ENCODE measurements at regions not wholly inside any gene's neighbourhood (a gene's known extent, or its start where the extent isn't known, plus 50 kb on each side); places are given as distances from the start of the nearest gene placed in this dataset.
A peak's percentile ranks its signal among the peaks of the same experiment; 100 is the strongest.

- DNase-seq = peak; percentile 17
Observed at GRCh38 chr13:44191504-44192171, 182.0 kb upstream of the SERP2 start.

GRCh38 chr13:44193731-44194130 lies 179.9 kb upstream of the SERP2 start:
- no peak for DNase-seq

GRCh38 chr13:44195245-44195644 lies 178.4 kb upstream of the SERP2 start:
- DNase-seq = no peak

GRCh38 chr13:44196196-44196751 lies 177.3 kb upstream of the SERP2 start:
- DNase-seq = no peak

DNA sequence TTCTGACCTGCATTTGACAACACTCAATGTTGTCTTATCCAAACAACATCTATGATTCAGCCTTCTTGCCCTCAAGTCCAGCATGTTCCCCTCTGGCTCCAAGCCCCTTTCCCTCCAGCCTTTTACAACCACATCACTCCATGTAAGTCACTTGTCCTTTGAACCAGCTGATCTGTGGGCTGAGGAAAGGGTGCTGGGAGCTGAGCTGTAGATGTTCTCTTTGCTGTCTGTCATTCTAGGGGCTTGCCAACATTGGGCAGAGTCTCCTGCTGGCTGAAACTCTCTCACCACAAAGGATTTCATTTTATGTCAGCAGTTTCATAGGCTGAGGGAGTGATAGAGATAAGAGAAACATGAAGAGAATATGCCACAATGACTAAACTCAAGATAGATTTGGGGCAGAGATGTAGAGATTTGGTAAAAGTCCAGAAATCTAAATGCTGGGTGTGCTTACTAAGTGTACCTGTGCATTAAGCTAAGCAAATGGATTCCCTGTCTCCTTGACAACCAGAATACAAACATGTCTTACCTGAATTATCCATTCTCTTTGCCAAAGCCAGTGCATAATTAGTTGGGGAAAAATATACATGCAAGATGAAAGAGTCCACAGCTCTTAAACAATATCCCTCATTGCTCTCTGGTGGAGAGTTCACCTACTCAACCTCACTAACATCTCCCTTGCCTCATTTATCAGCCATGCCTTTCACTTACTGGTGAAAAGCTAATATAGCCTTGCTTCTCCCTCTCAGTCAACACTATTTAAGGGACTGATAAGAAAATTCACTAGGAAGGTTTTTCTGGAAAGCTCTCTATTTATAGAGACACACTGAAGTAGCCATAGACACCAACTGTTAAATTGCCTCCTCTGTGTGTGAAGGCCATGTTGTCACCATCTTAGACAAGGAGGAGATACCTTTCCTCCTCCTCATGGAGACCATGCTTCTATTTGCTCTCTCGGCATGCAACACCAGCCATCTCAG lies 175.5 kb upstream of the SERP2 start:
- no peak for DNase-seq

- no peak for DNase-seq
Observed at GRCh38 chr13:44198826-44199225, 174.8 kb upstream of the SERP2 start.

DNA sequence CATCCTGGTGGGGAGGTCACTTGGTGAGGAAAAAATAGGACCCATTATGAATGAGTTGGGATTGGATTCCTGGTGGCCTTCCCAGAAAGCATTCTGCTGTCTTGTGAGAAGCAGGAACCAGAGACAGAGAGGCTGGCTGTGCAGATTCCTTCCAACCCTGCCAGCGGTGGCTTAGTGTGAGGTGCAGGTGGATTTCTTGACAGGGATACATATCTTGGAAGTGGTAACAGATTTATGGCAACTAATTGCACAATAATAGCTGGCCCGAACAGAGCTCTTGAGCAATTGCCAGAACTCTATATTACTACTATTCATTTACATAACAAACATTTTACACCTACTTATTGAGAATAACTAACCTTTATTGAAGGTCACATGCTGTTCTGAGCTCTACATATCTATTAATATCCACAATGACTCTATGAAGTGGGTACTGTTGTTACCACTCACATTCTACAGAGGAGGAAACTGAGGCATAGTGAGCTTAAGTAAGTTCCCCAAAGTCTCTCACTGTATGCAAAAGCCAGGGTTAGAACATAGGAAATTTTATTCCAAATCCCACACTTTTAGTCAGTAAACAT lies 173.9 kb upstream of the SERP2 start:
- DNase-seq = no peak

DNA sequence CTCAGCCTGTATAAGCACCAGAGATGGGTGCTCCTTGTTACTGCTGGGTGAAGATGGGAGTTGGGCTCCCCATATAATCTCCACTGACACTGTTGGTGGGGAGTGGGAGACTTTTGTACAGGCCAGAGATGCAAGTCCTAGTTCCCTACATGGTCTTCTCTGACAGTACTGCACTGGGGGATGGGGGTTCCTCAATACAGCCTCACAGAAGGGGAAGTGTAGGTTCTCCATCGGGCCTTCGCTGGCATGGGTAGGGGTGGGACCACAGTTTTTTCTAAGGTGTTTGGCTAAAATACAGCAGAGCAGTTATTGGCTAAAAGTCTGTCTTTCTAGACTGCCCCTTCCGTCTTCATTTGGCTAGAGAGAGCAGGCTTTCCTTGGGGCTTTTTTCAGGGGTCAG lies 167.2 kb upstream of the SERP2 start:
- no peak for DNase-seq

DNA sequence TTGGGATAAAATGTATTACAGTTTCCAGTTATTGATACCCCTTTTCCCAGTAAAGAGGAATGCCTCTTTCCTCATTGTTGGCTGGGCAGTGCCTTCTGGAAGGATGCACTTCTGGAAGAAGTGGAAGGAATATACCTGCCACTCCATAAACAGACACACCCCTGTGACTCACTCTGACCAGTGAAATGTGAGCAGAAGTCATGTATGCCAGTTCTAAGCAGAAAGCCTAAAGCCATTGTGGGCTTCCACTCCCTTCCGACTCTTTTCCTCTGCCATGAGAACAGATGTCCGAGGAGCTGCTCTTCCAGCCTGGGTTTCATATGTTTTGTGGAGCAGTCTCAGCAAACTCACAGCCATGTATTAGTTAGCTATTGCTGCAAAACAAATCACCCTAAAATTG lies 166.1 kb upstream of the SERP2 start:
- DNase-seq = no peak

GRCh38 chr13:44210525-44210924 lies 163.1 kb upstream of the SERP2 start:
- DNase-seq = no peak

- no peak for DNase-seq
Observed at GRCh38 chr13:44211286-44211685, 162.3 kb upstream of the SERP2 start.

GRCh38 chr13:44211704-44212346 lies 161.8 kb upstream of the SERP2 start:
- DNase-seq = no peak

DNA sequence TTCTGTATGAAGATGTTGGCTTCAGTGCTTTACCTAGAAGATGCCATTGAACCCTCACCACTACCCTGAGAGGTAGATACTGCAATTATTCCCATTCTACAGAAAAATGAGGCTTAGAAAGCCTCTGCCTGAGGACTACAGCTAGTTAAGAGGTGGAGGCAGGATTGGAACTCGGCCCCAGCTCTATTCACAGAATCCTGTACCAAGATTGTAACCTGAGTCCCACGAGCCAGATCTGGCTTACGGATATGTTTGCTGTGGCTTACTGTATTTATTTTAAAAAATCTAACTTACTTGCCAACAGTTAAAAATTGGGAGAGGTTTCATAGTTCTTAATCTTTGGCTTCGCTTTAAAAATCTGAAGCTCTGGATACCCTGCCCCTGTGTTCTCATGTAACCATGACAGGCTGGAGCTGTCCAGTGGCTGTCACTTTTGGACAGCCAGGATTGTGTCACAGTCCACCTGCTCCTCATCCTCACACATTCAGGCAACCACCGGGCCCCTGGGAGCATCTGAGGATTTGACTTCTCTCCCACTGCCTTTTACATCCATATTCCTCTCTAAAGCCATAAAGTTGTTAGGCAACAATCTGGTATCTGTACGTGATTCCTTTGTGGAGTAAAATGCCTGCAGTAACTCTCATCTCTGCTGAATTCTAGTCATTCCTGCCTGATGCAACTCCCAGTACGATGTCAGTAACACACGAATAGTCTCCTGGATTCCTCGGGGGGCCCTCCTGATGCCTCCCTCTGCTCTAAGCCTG lies 160.8 kb upstream of the SERP2 start:
- DNase-seq = no peak

DNA sequence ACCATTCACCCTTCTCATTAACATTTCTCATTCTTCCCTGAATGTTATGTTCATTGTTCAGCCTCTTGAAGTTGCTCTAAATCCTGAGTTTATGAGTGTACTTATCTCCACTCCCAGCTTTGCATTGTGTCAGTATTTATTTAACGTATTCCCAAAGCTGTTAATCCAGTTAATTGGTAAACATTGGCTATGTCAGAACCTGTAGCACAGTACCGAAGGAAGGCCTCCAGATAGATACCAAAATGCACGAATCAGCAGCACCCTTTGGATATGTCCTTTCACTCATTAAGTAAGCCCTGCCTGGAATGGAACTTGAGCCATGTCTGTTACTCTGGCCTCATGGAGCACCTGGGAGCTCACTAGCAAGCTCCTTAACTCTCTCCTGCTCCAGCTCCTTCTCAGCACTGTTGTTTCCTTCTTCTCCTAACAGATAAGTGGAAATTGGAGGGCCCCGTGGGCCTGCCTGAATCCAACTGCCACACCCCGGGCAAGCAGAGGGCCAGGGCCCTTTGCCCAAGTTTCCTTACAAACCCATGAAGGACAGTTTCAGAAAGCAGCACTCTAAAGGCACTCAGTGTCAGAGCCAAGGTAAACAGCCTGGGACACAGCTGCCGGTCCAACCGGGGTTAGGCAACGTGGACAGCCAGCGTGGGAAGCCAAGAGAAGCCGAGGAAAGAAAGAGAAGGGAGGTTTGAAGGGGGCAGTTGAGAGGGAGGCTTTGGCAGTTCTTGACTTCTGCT lies 155.0 kb upstream of the SERP2 start:
- DNase-seq = no peak

- no peak for DNase-seq
Observed at GRCh38 chr13:44219577-44220548, 153.8 kb upstream of the SERP2 start.

DNA sequence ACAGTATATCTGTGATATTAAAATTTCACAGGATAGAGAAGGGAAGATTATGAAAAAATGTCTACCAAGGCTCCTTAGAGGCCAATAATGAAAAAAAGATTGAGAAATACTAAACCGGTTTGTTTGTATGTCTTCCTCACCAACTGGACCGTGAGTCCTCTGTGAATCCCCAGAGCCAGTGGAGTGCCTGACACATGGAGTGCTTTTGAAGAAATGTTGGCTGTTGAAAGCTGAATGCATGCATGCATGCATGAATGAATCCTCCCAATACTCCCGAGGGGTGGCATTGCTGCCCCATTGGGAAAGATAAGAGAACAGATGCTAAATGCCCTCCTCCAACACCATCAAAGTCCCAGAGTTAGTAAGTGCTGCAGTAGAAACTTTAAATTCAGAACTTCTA lies 152.7 kb upstream of the SERP2 start:
- no peak for DNase-seq

DNA sequence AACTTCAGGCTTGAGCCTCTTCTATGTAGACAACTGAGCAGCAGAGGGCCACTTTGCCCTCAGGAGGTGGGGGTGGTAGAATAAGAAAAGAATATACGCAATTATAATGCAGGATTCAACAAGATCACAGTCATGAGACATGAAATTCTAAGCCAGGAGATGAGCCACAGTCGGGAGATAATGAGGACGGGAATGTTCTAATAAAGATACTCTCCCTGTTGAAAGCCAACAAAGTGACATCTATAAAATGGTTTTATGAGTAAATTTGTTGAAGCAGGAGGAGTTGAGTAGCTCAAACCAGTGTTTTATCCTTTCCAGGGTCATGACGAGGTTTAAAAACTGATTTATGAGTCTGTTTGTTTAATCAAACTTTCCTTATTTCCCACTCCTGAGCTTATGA lies 152.0 kb upstream of the SERP2 start:
- no peak for DNase-seq

- DNase-seq = no peak
Observed at GRCh38 chr13:44223770-44224444, 149.7 kb upstream of the SERP2 start.

- DNase-seq = no peak
Observed at GRCh38 chr13:44224450-44225149, 149.0 kb upstream of the SERP2 start.
